ENCODE measurements at regions not wholly inside any gene's neighbourhood (a gene's known extent, or its start where the extent isn't known, plus 50 kb on each side); places are given as distances from the start of the nearest gene placed in this dataset.
"Not testable (repeated sequence)": the region's sequence is repeated elsewhere in the genome, so short reads cannot be mapped to it uniquely, and the experiment has no call there.

- DNase-seq = peak; percentile 92
Measured at GRCh38 chr1:55443175-55443915, 228.2 kb upstream of the USP24 start.

- no peak for DNase-seq
Measured at GRCh38 chr1:55441489-55441888, 226.3 kb upstream of the USP24 start.

GRCh38 chr1:55437692-55438091 is 222.5 kb upstream of the USP24 start:
- no peak for DNase-seq

- DNase-seq = not testable (repeated sequence)
Measured at GRCh38 chr1:55430720-55431119, 215.6 kb upstream of the USP24 start.

GRCh38 chr1:55430206-55430605 is 215.0 kb upstream of the USP24 start:
- not testable (repeated sequence) for DNase-seq

GRCh38 chr1:55428944-55429931 is 214.1 kb upstream of the USP24 start:
- no peak for DNase-seq

- no peak for DNase-seq
Measured at GRCh38 chr1:55428231-55428630, 213.1 kb upstream of the USP24 start.

GRCh38 chr1:55427606-55428005 is 212.4 kb upstream of the USP24 start:
- no peak for DNase-seq

GRCh38 chr1:55426619-55427018 is 211.5 kb upstream of the USP24 start:
- no peak for DNase-seq

GRCh38 chr1:55426156-55426555 is 211.0 kb upstream of the USP24 start:
- no peak for DNase-seq

- DNase-seq = no peak
Measured at GRCh38 chr1:55425310-55425930, 210.3 kb upstream of the USP24 start.

GRCh38 chr1:55423376-55423775 is 208.2 kb upstream of the USP24 start:
- DNase-seq = peak; percentile 17

GRCh38 chr1:55420929-55421716 is 206.0 kb upstream of the USP24 start:
- no peak for DNase-seq

GRCh38 chr1:55420026-55420425 is 204.9 kb upstream of the USP24 start:
- no peak for DNase-seq

GRCh38 chr1:55418208-55419000 is 203.2 kb upstream of the USP24 start:
- no peak for DNase-seq

- no peak for DNase-seq
Measured at GRCh38 chr1:55416164-55416842, 201.1 kb upstream of the USP24 start.

GRCh38 chr1:55413286-55413685 is 198.1 kb upstream of the USP24 start:
- DNase-seq = peak; percentile 80

- no peak for DNase-seq
Measured at GRCh38 chr1:55412060-55412459, 196.9 kb upstream of the USP24 start.

GRCh38 chr1:55402671-55403464 is 187.7 kb upstream of the USP24 start:
- no peak for DNase-seq

- no peak for DNase-seq
Measured at GRCh38 chr1:55402142-55402541, 187.0 kb upstream of the USP24 start.
